Mucosa of descending colon (tissue), 3 donors: ENCODE measurements at regions not wholly inside any gene's neighbourhood (a gene's known extent, or its start where the extent isn't known, plus 50 kb on each side); places are given as distances from the start of the nearest gene placed in this dataset.

Source experiments
- ATAC-seq: fragments of 200-7000 bp; cut with Tn5 transposase; one replicate; pipeline ENCODE4 v1.9.1; 2020; ENCODE audit warnings: mild to moderate bottlenecking, moderate library complexity
- DNase-seq, 3 donors: peaks; one replicate each; pipeline ENCODE4 v3.0.0-alpha.2; 2020
- H3K36me3 ChIP-seq: fragments of 200-600 bp; one replicate; pipeline ENCODE4 v1.8.0; 2021; ENCODE audit warnings: low read depth, mild to moderate bottlenecking
- H3K4me1 ChIP-seq: fragments of 200-600 bp; one replicate; pipeline ENCODE4 v1.8.0; 2021; ENCODE audit warnings: low read depth, mild to moderate bottlenecking
- H3K4me3 ChIP-seq: fragments of 200-600 bp; one replicate; pipeline ENCODE4 v1.8.0; 2021; ENCODE audit warnings: mild to moderate bottlenecking
- H3K9me3 ChIP-seq: fragments of 200-600 bp; one replicate; pipeline ENCODE4 v1.8.0; 2021; ENCODE audit warnings: mild to moderate bottlenecking
- CTCF ChIP-seq: fragments of 200-600 bp; IDR thresholded peaks from one replicate; pipeline ENCODE4 v1.8.0; 2022; ENCODE audit warnings: antibody characterized with exemption, mild to moderate bottlenecking
- intact Hi-C, 2 donors: fragments of 100-400 bp; cut with DNase I in 1 of 2; cut with micrococcal nuclease in 1 of 2; formaldehyde crosslinking; loops; one replicate each; pipeline versions ENCODE4 v1.11.0 to v1.11.1; 2022; cut with DNase I, micrococcal nuclease
- donor health status: DM: no; HTN: no; CAD: no; lungs with moderate emphysema.
- donor health status: DM: no; HTN: no; CAD: no.
- donor health status: DM: no; HTN: yes; CAD: no.

DNA sequence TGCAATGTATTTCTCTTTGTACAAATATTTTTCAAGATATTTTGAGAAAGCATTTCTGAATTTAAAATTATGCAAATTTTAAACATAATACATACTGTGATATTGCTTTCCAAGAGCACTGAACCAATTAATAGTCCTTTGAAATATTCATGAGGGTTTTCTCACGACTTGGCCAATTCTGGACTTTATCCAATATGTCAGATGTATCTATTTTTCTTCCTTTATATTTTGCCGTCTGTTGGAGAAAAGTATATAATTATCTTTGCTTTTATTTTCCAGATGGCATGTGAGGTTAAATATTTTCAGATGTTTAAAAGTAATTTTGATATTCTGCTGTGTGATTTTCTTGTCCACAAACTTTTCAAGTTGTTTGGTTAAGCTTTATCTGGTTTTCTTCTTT is 378.9 kb downstream of the SLCO4C1 start:
- Histone ChIP-seq H3K9me3 (no peaks in the 10 kb centered on the region), H3K4me1 (no peaks in the 10 kb centered on the region), H3K4me3 (no peak overlapping the region), H3K36me3 (no peaks in the 10 kb centered on the region)
- intact Hi-C loops: no loop called here
- DNase-seq: no peak
- ATAC-seq: no peak
- no peak for TF ChIP-seq CTCF

- intact Hi-C loops: no loop called here
- H3K36me3 ChIP-seq: no peaks in the 10 kb centered on the region
Observed at GRCh38 chr5:101915554-101915953, 380.5 kb downstream of the SLCO4C1 start.

GRCh38 chr5:101904736-101905135 is 391.3 kb downstream of the SLCO4C1 start:
- DNase-seq (no peak), ATAC-seq (no peak)
- intact Hi-C loops: no loop called here
- H3K36me3 ChIP-seq: no peaks in the 10 kb centered on the region
- no peak overlapping the region for H3K4me3 ChIP-seq
- TF ChIP-seq CTCF: no peak
- H3K4me1 ChIP-seq: no peaks in the 10 kb centered on the region
- H3K9me3 ChIP-seq: no peaks in the 10 kb centered on the region

More at GRCh38 chr5:101915554-101915953, 380.5 kb downstream of the SLCO4C1 start:
- DNase-seq (no peak), ATAC-seq (no peak)
- H3K4me3 ChIP-seq: no peak overlapping the region
- no peaks in the 10 kb centered on the region for H3K4me1 ChIP-seq
- TF ChIP-seq CTCF: no peak
- H3K9me3 ChIP-seq: no peaks in the 10 kb centered on the region

- TF ChIP-seq CTCF: no peak
- no peak overlapping the region for H3K4me3 ChIP-seq
- no peaks in the 10 kb centered on the region for H3K36me3 ChIP-seq
- DNase-seq (no peak), ATAC-seq (no peak)
- intact Hi-C loops: no loop called here
- no peaks in the 10 kb centered on the region for H3K9me3 ChIP-seq
- H3K4me1 ChIP-seq: no peaks in the 10 kb centered on the region
Observed at GRCh38 chr5:101897914-101898313, 398.2 kb downstream of the SLCO4C1 start.

DNA sequence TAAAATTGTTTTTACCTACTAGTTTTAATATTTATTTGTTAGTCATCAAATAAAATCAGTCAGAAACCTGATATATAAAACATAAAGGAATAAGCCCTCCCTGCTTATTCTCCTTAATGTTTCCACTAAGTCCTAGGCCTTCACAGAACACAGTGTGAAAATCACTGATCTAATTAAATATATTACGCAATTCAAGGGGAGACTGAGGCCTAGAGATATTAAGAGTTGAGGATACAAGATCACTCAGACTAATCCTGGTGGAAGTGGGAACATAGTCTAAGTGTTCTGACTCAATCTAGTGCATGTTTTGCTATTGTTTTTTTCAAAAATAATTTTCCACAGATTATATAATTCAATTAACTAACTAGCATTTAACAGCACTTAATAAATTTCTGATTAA is 401.1 kb downstream of the SLCO4C1 start:
- DNase-seq (no peak), ATAC-seq (no peak)
- no peak for TF ChIP-seq CTCF
- Histone ChIP-seq H3K4me3 (no peak overlapping the region), H3K36me3 (no peaks in the 10 kb centered on the region), H3K4me1 (no peaks in the 10 kb centered on the region), H3K9me3 (no peaks in the 10 kb centered on the region)
- intact Hi-C loops: no loop called here

GRCh38 chr5:101878190-101878589 is 417.9 kb downstream of the SLCO4C1 start:
- DNase-seq: no peak
- Histone ChIP-seq H3K4me3 (no peak overlapping the region), H3K9me3 (no peaks in the 10 kb centered on the region), H3K36me3 (no peaks in the 10 kb centered on the region), H3K4me1 (no peaks in the 10 kb centered on the region)
- no peak for TF ChIP-seq CTCF
- no peak for ATAC-seq
- intact Hi-C loops: no loop called here
